ENCODE measurements at regions not wholly inside any gene's neighbourhood (a gene's known extent, or its start where the extent isn't known, plus 50 kb on each side); places are given as distances from the start of the nearest gene placed in this dataset.

DNA sequence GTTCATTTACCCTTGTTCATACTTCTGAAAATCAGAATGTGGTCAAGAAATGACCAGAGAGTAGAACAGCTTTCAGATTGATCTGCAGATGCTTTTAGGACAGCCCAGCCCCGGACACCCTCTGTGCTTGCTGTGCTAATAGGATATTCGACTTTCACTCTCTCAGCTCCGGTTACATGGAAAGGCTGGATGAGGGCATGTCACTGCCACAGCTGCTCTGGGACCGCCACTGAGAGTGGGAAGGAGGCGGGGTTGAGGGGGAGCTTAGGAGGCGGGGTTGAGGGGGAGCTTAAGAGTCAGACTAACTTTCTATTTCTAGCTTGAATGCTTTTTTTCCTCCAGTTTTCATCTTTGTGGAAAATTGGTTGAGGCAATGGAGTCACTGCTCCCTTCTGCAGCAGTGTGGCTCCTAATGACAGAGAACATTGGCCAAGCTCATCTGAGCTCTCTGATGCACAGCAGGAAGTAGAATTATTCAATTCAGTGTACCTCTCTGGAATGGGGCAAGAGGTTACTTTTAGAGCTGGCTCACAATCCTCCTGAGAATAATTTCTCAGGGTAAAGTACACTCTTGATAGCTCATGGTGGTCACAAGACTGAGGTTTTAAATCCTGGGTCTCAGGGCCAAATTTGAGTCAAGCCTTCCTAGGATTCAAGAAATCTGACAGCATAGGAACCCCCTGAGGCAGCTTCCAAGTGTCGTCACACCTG, 74.6 kb upstream of the NPAS1 start:
- DNase-seq (ENCODE audit: low spot score), result peak; percentile 91

DNA sequence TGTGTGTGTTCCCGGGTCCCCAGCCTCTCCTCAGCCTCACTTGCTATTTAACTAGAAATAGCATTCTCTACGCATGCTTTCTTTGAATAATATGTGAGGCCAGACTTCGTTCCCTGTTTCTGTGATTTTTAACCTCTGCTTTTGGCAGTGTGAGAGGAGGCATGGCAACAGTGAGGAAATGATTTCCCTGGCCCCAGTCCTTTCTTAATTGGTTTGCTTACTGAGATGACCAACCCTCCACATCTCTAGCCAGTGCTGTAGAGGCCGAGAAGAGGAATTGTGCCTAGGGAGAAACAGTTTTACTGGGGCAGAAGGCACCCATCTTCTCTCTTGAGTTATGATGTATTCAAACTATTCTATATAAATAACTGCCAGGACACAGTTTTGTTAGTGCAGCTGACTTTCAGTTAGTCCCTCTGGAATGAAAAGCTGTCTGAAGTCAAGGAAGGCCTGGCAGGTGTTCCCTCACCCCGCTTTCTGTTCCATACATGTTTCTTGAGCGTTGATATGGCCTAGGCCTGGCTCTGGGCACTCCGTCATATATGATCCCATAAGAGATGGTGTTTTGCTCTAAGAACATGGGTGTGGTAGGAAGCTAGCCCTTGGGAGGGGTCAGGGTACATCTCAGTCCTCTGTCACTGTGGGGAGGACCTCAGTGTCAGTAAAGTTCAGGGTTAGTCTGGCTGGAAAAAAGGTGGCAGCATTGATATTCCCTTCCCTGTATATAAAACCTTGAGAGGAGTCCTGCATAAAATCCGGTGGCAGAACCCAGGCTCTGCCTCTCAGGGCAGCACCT, 73.7 kb upstream of the NPAS1 start:
- DNase-seq (ENCODE audit: low spot score), result no peak

DNA sequence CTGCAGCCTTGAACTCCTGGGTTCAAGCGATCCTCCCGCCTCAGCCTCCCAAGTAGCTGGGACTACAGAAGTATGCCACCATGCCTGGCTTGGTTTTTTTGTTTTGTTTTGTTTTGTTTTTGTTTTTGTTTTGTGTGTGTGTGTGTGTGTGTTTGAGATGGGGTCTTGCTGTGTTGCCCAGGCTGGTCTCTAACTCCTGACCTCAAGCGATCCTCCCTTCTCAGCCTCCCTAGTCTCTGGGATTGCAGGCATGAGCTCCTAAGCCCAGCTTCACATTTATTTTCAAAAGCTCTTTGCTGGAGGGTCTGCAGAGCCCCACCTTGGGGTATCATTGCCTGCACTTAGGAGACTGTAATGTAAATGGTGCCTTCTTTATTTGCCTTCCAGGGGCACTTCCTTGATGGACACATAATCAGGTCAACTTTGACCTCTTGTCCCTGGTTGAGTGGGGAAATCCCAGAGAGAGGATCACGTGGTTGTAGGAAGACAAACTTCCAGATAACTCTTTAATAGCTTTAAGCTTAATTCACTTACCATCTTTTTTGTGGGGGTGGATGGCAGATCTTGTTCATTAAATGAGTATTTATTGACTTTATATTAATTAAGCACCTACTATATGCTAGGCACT, 72.9 kb upstream of the NPAS1 start:
- no peak for DNase-seq (ENCODE audit: low spot score)

DNA sequence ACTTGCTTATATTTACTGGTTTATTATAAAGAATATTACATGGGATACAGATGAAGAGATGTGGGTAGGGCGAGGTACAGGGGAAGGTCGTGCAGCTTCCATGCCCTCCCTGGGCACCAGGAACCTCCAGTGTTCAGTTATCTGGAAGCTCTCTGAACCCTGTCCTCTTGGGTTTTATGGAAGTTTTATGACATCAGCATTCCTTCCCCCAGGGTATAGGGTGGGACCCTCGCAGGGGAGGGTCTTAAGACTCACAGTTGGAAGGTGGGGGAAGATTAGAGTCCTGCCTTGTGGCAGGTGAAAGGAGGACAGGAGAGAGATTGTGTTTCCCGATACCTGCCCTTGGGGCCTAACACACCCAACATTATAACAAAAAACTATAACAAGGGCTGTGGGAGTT, 71.8 kb upstream of the NPAS1 start:
- DNase-seq (ENCODE audit: low spot score), result no peak

DNA sequence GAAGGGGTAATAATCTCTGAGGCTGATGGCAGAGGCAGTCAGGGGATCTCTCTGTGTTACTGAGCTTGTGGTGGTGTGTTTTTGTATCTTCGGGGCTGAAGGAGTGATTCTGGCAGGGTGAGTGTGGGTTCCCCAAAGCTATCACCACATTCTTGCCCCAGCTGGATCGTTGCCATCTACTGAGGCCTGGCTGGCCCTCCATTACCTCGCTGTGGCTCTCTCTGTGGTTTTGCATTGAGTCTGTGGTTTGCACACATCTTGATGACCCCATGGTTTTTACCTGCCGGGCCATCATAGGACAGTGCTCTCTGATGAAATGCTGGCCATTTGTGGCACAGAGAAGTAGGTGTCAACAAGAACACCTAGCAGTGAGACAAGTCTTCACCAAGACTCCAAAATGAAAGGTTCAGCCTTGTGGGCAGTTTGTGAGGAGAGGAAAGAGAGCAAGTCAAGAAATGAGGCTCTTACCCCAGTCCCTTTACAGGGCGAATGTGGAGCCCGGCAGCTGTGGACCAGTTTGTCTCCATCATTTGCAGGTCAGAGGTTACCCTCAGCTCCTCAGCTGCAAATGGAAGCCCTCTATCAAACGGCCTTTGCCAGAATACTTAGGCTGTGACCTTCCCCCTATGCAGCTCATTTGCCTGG, 69.0 kb upstream of the NPAS1 start:
- no peak for DNase-seq (ENCODE audit: low spot score)

DNA sequence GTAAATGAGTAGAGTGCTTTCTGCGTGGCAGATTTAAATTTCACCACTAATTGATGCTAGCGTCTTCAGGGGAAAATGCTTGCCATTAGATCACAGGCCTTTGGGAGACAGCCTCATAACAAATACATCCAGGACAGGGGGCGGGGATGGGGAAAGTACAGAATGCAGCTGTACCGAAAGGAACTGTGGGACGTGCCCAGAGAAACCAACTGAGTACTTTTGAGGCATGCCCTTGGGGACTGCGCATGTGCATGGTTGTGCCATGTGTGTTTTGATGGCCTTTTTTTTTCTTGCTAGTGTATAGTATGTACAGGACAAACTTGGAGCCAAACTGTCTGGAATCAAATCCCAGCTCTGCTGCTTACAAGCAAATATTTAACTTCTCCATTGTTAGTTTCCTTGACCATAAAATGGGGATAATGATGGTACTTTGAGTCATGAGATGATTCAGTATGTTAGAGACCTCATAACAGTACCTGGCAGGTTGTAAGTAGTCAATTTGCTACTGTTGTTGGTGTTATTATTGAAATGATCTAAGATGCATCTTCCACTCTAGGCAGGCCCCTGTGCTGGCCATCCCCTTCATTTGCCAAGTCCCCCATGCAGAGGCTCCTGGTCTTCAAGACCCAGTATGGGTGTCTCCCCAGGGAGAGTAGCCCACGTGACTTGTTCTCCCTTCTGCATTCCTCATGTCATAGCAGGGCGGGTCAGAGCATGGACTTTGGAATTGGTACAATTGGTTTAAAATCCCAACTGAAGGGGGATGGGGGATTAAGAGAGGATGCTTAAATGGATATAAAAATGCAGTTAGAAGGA, 68.3 kb upstream of the NPAS1 start:
- no peak for DNase-seq (ENCODE audit: low spot score)

DNA sequence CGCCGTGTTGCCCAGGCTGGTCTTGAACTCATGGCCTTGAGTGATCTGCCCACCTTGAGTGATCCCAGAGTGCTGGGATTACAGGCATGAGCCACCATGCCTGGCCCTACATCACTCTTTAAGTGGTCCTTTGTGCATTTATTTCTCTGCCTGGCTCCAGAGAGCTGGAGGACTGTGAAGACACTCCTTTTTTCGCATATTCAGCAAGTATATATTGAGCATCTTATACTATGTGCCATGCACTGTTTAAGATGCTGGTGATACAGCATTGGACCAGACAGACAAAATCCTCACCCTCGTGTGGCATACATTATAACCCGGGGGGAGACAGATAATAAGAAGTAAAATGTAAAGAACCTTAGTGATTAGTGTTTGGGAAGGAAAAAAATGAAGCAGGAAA, 66.8 kb upstream of the NPAS1 start:
- no peak for DNase-seq (ENCODE audit: low spot score)

DNA sequence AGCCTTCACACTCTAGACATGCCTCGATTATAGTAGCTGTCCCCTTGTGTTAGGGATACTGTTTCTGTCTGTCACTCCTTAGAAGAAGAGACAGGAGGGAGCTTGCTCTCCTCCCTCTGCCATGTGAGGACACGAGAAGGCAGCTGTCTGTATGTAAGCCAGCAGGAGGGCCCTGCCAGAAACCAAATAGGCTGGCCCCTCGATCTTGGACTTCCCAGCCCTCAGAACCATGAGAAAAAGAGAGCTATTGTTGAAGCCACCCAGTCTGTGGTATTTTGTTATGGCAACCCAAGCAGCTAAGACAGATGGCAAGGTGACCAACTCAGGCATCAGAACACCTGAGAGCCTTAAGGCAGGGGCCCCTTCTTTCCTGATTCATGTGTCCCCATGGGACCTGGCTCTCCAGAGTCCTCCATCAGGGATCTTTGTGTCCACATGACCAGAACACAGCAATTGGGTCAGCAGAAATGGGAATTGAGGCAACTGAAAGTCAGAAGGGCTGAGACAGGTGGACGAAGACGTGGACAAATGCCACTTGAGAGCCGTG, 65.6 kb upstream of the NPAS1 start:
- no peak for DNase-seq (ENCODE audit: low spot score)

DNA sequence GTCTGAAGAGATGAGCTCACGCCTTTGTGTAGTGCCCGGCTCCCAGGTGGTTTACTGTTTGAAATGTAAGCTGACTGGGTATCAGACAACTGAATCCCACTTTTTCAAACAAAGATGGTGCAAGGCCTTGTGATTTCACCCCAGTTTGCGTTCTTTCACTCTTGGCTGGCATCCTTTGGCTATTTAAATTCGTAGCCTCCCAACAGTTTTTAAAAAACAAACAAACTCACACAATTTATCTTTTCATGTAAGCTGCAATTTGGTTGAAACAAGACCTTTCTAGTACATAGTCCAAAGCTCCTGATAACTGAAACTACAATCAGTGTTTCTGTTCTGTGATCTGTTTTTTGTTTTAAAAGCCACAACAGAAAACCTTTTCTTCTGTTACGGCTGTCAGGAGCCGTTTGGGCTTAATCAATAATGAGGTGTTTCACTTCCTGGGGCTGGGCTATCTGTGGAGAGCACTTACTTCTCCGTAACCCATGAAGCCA, 65.1 kb upstream of the NPAS1 start:
- no peak for DNase-seq (ENCODE audit: low spot score)

DNA sequence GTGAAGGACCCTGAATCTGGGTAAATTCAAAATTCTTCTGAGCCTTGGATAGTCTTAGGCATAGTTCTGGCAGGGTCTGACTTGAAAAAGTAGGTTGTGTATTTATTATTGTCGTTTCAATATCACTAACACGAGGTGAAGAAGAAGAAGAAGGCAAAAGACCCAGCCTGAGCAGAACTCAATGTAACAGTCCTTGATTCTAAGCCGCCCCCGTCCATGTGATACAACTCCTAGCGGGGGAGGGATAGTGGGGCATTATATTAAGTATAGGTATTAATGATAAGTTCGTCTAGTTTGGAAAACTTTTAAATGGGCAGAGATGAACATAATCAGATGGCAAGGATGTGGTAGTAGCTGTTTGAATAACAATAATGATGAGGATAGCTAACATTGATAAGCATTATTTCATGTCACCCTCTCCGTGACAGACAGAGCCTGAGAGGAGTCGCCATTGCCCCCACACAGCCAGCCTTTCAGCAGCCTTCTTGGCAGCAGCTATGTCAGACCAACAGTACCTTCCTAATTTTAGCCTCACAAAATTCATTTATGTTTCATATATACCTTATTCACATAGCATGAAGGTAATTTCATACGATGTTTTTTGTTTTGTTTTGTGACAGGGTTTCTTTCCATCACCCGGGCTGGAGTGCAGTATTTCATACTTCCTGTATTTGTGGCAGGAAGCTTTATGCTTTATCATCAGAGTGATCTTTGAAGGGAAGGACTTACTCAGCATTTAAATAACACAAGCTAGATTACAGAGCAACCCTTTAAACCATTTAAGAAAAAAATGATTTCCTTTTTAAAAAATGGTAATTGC, 64.4 kb upstream of the NPAS1 start:
- DNase-seq (ENCODE audit: low spot score), result no peak

DNA sequence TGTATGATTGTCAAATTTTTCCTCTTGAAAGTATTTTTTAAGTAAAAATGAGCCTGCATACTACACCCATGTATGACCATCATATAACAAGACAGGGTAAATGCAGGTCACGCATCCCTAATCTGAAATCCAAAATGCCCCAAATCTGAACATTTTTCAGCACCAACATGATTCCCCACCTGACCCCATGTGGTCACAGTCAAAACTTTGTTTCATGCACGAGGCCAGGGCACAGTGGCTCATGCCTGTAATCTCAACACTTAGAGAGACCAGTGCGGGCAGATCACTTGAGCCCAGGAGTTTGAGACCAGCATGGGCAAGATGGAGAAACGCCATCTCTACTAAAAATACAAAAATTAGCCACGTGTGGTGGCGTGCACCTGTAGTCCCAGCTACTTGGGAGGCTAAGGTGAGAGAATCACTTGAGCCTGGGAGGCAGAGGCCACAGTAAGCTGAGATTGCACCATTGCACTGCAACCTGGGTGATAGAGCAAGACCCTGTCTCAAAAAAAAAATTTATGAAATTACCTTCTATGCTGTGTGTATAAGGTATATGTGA, 63.7 kb upstream of the NPAS1 start:
- no peak for DNase-seq (ENCODE audit: low spot score)

DNA sequence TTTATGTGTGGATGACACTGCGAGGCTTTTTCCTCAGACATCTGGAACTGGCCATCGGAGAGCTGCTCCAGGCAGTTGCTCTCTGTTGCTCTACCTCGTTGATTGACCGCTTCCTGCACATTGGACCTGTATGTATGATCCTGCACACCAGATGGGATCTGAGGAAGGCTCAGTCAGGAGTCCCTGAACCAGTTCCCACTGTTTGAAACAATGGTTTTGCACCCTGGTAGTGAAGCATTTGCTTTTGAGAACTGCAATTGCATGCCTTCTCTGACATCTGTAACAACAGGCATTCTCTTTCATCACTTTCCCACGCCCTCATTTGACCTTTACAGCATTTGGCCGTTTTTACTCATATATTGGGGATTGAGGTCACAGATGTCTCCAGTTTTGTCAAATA, 61.1 kb upstream of the NPAS1 start:
- DNase-seq (ENCODE audit: low spot score), result no peak

DNA sequence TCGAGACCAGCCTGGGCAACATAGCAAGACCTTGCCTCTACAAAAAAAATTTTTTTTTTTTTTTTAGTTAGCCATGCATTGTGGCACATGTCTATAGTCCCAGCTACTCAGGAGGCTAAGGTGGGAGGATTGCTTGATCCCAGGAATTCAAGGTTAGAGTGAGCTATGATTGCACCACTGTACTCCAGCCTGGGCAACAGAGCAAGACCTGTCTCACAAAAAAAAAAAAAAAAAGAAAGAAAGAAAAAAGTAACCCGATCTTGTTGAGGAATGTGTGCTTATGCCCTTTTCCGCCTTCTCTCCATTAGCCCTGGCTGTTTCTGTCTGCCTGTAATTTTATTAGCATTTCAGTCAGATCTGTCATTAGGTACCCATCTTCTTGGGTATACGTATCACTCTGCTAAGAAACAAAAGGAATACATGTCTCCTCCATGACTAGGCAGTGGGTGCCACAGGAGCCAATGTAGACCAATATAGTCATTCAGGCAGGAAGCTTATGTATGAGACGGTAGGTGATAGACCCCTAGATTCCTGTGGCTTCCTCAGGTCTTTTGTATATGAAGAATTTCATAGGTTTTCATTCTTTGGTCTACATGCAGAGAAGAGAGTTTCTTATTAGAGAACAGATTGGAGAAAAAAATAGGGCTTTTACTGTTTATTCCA, 59.6 kb upstream of the NPAS1 start:
- no peak for DNase-seq (ENCODE audit: low spot score)

DNA sequence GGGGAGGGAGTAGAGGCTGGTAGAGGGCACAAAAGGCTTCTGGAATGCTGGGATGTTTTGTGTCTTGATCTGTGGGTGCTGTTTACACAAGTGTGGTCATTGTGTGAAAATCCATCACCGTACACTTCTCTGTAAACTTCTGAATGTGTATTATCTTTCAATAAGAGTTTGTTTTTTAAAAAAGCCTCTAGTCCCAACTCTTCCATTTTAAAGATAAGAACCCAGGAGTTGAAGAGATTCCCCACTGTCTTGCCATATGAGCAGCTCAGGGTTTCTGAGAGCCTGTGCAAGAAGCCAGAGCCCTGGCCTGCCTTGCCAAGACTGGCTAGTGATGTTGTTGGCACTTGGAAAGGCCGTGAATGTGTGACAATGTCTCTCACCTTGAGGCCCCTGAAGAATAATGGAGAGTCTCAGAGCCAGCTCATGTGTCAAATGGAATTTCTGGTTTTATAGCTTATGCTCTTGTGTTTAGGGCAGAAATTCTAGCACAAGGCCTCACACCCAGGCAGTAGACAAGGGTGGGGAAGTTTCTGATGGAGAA, 57.5 kb upstream of the NPAS1 start:
- DNase-seq (ENCODE audit: low spot score), result no peak

DNA sequence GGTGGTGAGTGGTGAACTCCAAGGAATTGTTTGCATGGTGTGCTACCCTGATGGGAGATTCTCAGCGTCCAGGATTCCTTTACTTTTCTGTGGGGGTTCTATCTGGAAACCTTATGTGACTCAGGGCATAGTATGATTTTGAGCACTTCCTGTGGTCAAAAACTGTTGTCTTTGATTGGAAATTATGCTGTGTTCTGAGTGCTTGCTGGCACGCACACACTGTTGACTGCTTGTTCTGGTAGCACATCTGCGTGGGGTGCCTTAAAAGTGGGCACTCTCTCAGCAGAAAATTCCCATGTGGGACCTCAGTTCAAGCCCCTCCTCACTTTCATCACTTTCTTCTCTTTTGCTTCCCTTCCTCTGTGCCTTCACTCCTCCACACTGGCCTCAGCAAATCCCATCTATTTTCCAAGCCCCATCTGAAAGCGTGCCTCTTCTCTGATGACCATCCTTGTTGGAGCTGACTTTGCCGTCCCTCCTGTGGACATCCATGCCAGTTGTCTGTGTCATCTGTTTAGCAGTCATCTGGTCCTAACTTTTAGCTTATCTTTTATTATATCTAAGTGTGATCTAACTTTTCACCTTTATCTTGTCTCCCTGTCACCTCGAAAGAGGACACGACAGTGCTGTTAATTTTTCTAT, 56.4 kb upstream of the NPAS1 start:
- no peak for DNase-seq (ENCODE audit: low spot score)

DNA sequence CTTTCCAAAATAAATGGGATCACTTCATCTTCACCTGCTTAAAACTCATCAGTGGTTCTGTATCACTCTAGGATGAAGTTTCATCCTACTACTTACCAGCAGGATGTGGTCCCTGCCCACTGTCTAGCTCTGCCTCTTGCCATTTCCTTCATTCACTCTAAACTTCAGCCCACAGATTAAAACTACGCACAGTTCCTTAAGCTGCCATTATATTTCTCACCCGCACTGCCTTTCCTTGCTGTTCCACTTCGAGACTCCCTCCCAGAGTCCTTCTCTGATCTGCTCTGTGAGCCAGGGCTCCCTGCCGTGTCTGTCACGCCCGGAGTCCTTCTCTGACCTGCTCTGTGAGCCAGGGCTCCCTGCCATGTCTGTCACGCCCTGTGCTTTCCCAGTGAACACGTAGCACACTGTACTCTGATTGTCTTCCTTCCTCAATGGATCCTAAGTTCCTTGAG, 52.0 kb upstream of the NPAS1 start:
- DNase-seq (ENCODE audit: low spot score), result no peak

Measured in globus pallidus (tissue), 1 donor.